Activated T-helper 17 cell treated with anti-CD3 and anti-CD28 coated beads, Interleukin-2, amount 50 U/mL, for 72 hours (primary cell): ENCODE measurements at regions not wholly inside any gene's neighbourhood (a gene's known extent, or its start where the extent isn't known, plus 50 kb on each side); places are given as distances from the start of the nearest gene placed in this dataset.

ENCODE experiments used
- ATAC-seq: fragments of 150-1000 bp; cut with Tn5 transposase; replicated peaks from 2 replicates; pipeline ENCODE4 v1.10.0; 2021; ENCODE audit warnings: mild to moderate bottlenecking, moderate library complexity
- H3K27ac Mint-ChIP-seq: one replicate; pipeline ENCODE4 v1.8.0; 2022; ENCODE audit warnings: mixed read lengths
- H3K27me3 Mint-ChIP-seq: one replicate; pipeline ENCODE4 v1.8.0; 2022; ENCODE audit warnings: mixed read lengths
- H3K36me3 Mint-ChIP-seq: one replicate; pipeline ENCODE4 v1.8.0; 2022; ENCODE audit warnings: low read depth, mild to moderate bottlenecking, mixed read lengths
- H3K4me1 Mint-ChIP-seq: one replicate; pipeline ENCODE4 v1.8.0; 2022; ENCODE audit warnings: mixed read lengths
- H3K4me3 Mint-ChIP-seq: one replicate; pipeline ENCODE4 v1.8.0; 2022; ENCODE audit warnings: mild to moderate bottlenecking, mixed read lengths
- H3K9me3 Mint-ChIP-seq: one replicate; pipeline ENCODE4 v1.8.0; 2022; ENCODE audit warnings: mixed read lengths

DNA sequence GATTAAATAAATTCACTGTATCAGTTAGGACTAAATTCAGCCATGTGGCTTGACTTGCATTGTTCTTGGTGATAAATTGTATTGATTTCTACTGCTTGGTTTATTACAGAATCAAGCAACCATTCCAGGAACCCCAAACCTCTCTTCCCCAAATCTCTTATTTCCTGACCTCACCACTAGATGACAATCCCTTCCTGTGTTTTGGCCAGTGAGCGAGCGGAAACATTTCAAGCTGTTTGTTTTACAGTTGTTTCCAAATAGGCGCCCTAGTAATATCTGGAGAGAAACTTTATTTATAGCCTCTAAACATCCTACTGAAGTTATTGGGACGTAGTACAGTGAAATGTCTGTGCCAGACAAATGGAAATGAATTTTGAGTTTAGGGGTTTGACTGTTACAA lies 161.1 kb downstream of the SNAPC1 start:
- Mint-ChIP-seq H3K27ac (no peak overlapping the region), H3K27me3 (peaks cover 31% of the 10 kb centered on the region), H3K4me1 (no peaks in the 10 kb centered on the region), H3K9me3 (no peaks in the 10 kb centered on the region), H3K36me3 (no peaks in the 10 kb centered on the region), H3K4me3 (no peak overlapping the region)
- no peak for ATAC-seq

DNA sequence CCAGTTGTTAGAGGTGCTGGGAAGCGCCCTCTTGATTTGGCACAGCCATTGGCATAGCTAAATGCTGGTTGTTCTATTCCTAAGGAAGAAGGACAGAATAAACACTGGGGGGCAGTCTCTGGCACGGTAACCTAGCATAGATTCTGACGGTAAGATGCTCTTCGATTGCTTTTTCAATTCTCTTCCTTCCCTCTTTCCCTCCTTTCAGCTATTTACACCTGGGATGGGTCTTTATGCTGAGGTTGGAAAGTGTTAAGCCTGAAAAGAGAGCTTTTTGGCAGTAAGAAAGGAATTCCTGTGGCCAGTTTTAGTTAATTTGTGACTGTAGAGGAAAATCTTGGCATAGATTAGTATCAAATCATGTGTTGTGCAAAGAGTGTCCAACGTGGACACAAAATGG lies 162.8 kb downstream of the SNAPC1 start:
- no peak for ATAC-seq
- H3K27me3 Mint-ChIP-seq = peaks cover 25% of the 10 kb centered on the region
- no peak overlapping the region for H3K4me3 Mint-ChIP-seq
- no peaks in the 10 kb centered on the region for H3K4me1 Mint-ChIP-seq
- no peaks in the 10 kb centered on the region for H3K9me3 Mint-ChIP-seq
- no peak overlapping the region for H3K27ac Mint-ChIP-seq
- no peaks in the 10 kb centered on the region for H3K36me3 Mint-ChIP-seq

DNA sequence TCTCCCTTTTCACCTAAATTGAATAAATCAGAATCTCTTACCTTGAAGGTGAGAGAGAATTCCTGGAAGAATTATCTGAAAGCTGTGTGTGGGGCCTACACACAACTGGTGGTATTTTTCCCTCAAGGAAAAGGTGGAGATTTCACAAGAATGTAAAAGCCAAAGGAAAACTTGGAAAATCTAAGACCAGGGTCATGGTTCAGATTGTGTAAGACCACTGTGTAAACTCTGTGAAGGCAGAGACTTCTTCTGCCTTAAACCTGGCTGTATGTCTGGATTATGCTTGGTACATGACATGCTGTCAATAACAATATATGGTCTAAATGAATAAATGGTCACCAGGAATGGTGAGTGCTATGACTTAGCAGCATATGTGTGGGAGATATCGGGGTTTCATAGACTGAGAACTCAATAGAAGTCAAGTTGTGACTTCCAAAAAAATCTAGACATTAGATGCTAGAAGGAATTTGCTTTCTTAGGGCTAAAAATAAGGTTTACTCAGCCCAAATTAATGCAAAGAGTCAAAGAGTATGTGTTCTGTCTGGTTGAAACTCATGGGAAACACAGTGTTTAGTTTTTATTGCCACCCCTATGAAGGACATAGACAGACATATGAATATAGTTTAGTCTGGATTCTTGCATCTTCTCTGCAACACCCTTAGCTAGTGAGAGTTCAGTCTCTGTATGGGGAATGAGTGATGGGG lies 163.7 kb downstream of the SNAPC1 start:
- Mint-ChIP-seq H3K4me3 (no peak overlapping the region), H3K27me3 (peaks cover 29% of the 10 kb centered on the region), H3K4me1 (no peaks in the 10 kb centered on the region), H3K27ac (no peak overlapping the region), H3K9me3 (no peaks in the 10 kb centered on the region), H3K36me3 (no peaks in the 10 kb centered on the region)
- no peak for ATAC-seq

DNA sequence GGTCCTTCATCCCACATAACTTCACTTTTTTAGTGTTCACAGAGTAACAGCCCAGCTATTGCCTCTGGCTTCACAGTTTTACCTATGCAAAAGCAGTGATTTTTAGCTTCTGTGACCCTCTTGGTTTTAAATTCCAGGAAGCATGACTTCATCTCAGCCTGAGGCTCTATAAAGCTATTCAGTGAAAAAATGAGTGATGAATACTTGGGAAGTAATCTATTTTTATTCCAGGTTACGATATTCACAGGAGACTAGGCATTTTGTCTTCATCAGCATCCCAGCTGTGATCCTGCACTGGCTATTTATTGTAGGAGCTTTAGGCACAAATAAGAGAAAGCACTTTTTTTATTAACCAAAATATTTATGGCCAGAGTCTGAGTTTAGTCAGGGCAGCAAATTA lies 164.8 kb downstream of the SNAPC1 start:
- peaks cover 29% of the 10 kb centered on the region for H3K27me3 Mint-ChIP-seq
- H3K9me3 Mint-ChIP-seq = no peaks in the 10 kb centered on the region
- no peak overlapping the region for H3K27ac Mint-ChIP-seq
- H3K4me1 Mint-ChIP-seq = no peaks in the 10 kb centered on the region
- no peak for ATAC-seq
- H3K36me3 Mint-ChIP-seq = no peaks in the 10 kb centered on the region
- no peak overlapping the region for H3K4me3 Mint-ChIP-seq

DNA sequence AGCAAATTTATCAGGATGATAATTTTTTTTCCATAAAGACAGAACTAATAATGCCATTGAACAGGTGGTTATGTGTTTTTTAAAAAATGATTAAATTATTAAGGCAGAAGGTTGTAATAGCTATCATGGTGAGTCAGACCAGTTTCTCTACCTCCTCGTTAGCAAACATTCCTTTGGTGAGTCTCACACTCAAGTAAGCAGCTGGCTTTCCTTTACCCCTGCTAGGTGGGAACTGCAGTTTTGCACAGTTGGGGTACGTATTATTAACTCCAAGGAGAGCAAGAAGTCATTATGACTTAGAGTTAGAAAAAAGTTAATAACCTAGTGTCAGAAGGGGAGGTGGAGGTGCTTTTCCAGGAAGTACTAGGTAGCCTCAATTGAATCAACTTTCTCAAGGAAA lies 165.3 kb downstream of the SNAPC1 start:
- no peak overlapping the region for H3K27ac Mint-ChIP-seq
- H3K36me3 Mint-ChIP-seq = no peaks in the 10 kb centered on the region
- H3K4me1 Mint-ChIP-seq = no peaks in the 10 kb centered on the region
- no peaks in the 10 kb centered on the region for H3K9me3 Mint-ChIP-seq
- ATAC-seq = no peak
- H3K27me3 Mint-ChIP-seq = peaks cover 30% of the 10 kb centered on the region
- no peak overlapping the region for H3K4me3 Mint-ChIP-seq

DNA sequence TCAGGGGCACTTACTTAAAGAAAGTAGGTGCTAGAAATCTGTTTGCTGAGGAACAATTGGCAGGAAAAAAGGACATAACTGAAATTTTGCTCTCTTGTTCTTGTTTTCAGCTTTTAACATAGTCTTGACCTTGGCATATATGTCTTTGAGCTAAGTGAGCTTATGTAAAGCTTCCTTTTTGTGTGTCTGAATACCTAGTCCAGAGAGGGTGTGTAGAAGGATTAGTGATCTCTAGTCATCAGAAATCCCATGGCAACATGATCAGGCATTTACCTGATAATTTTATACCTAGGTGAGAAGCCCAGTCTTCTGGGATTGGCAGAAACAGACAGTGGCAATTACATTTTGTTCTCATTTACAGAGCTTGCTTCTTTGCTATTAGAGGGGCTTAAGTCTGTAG lies 166.1 kb downstream of the SNAPC1 start:
- Mint-ChIP-seq H3K27me3 (peaks cover 31% of the 10 kb centered on the region), H3K4me3 (no peak overlapping the region), H3K4me1 (no peaks in the 10 kb centered on the region), H3K36me3 (no peaks in the 10 kb centered on the region), H3K9me3 (no peaks in the 10 kb centered on the region), H3K27ac (no peak overlapping the region)
- no peak for ATAC-seq

DNA sequence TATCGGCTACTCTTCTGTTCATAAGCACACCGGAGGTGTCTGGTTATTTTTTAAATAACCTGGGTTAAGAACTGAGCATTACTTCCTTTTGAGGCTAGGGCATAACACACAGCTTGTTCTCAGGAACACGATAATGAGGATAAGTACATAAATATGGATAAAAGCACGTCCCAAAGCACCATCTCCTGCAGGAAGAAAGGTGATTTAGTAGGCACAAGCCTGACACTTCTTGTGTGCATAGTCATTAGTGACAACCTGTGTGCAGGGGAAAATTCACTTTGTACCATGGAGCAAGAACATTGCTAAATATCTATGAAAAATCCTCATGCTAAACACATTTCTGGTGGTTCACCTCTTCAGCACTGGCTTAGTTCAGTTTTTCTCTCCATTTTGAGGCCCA lies 166.5 kb downstream of the SNAPC1 start:
- Mint-ChIP-seq H3K36me3 (no peaks in the 10 kb centered on the region), H3K9me3 (no peaks in the 10 kb centered on the region), H3K27ac (no peak overlapping the region), H3K4me3 (no peak overlapping the region), H3K4me1 (no peaks in the 10 kb centered on the region), H3K27me3 (peaks cover 31% of the 10 kb centered on the region)
- no peak for ATAC-seq

DNA sequence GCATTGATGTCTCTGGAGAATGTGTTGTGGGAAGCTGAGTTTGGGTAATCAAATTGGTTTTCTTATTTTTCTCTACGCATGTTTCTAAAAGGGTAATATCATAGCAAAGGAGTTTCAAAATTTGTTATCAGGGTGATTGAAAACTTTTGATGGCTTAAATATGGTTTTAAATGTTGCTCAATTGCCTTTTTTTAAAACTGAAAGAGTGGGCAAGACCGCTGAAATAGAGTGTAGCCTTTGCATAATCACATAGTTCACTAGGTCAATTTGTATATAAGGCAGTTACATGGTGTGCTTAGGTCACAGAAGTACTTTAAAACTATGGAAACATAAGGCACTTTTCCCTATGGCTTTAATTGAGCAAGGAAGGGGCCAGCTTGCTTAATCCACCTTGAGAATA lies 167.4 kb downstream of the SNAPC1 start:
- H3K4me3 Mint-ChIP-seq = no peak overlapping the region
- H3K4me1 Mint-ChIP-seq = no peaks in the 10 kb centered on the region
- no peak for ATAC-seq
- H3K27me3 Mint-ChIP-seq = peaks cover 31% of the 10 kb centered on the region
- no peaks in the 10 kb centered on the region for H3K36me3 Mint-ChIP-seq
- H3K9me3 Mint-ChIP-seq = no peaks in the 10 kb centered on the region
- no peak overlapping the region for H3K27ac Mint-ChIP-seq

DNA sequence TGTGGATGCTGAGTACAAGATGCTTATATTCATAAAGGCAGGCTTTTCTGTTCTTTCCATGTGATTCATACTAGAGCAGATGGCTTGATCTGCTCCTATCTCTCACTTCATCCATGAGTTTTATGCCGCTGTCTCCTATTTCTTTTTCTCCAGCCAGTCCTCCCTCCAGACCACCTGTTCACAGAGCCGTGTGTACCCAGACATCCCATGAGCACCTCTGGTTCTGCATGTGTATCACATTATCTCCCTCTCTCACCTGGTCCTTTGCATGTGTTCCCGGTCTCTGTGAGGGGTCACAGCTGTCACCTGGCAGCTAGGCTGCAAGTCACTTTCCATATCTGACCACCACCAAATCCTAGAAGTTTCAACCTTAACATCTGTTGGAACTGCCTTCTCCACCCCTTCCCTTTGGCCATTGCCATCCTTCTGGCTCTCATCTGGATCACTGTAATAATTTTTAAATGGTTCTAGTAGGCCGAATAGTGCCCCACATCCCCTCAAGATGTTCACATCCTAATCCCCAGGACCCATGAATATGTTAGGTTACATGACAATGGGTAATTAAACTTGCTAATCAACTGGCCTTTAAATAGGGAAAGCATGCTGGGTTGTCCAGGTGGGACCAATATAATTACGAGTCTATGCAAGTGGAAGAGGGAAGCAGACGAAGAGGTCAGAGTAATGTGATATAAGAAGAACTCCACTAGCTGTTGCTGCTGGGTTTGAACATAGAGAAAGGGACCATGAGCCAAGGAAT lies 168.1 kb downstream of the SNAPC1 start:
- ATAC-seq = no peak
- Mint-ChIP-seq H3K27ac (no peak overlapping the region), H3K36me3 (no peaks in the 10 kb centered on the region), H3K9me3 (no peaks in the 10 kb centered on the region), H3K4me3 (no peak overlapping the region), H3K27me3 (peaks cover 27% of the 10 kb centered on the region), H3K4me1 (no peaks in the 10 kb centered on the region)

DNA sequence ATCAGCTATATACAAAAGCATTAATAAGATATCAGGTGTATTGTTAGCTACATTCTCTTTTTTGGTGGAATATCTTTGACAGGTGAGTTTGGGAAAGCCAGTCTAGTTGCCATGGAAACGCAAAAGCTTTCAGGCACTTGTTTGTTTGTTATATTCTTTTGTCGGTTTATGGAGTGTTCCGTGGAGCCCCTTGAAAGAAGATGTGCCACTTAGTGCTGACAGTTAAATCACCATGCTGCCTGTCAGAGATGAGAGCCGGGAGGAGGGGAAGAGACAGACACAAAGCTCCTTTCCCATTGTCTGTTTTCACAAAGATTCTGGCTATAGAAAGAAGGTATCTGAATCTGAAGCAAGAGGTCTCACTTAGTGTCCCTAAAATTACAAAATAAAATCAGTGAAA lies 170.8 kb downstream of the SNAPC1 start:
- Mint-ChIP-seq H3K9me3 (no peaks in the 10 kb centered on the region), H3K4me1 (no peaks in the 10 kb centered on the region), H3K4me3 (no peak overlapping the region), H3K27ac (no peak overlapping the region), H3K36me3 (no peaks in the 10 kb centered on the region), H3K27me3 (peaks cover 42% of the 10 kb centered on the region)
- no peak for ATAC-seq

DNA sequence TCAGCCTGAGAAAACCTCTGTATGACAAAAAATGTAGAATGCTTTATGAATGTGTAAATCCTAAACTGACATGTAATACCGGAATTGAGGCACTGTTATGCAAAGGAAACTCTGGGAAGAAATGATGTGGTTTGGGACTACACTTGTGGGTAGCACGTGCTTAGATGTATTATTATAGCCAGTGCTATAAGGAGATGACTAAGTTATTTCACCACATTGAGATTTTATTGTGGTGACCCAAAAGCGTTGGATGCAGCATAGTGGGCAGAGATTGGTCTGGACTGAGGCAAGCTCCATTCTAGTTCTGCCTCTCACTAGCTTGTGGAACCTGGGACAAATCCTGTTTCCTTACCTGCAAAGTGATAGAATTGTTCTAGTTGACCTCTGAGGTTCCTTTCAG lies 172.2 kb downstream of the SNAPC1 start:
- Mint-ChIP-seq H3K9me3 (no peaks in the 10 kb centered on the region), H3K4me1 (no peaks in the 10 kb centered on the region), H3K4me3 (no peak overlapping the region), H3K27me3 (peaks cover 44% of the 10 kb centered on the region), H3K36me3 (no peaks in the 10 kb centered on the region), H3K27ac (no peak overlapping the region)
- ATAC-seq = peak; percentile 90

DNA sequence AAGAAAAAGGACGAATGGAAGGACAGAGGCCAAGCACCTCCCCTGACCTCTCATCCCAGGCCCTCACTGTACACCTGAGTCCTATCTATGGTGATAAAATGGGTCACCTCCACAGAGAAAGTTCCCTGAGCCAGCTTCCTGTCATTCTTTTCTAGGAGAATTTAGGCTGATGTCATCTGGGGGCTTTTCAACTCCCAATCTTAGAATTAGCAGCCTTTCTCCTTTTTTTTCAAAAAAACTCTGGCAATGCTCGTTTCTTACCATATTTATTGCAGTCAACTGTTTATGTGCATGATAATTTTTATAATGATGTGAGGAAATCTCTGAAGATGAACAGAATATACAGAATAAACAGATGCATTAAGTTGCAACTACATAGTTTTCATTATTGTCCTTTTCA lies 177.6 kb downstream of the SNAPC1 start:
- Mint-ChIP-seq H3K9me3 (no peaks in the 10 kb centered on the region), H3K36me3 (no peaks in the 10 kb centered on the region), H3K4me3 (no peak overlapping the region), H3K27me3 (peaks cover 52% of the 10 kb centered on the region), H3K27ac (no peak overlapping the region), H3K4me1 (no peaks in the 10 kb centered on the region)
- ATAC-seq = no peak

DNA sequence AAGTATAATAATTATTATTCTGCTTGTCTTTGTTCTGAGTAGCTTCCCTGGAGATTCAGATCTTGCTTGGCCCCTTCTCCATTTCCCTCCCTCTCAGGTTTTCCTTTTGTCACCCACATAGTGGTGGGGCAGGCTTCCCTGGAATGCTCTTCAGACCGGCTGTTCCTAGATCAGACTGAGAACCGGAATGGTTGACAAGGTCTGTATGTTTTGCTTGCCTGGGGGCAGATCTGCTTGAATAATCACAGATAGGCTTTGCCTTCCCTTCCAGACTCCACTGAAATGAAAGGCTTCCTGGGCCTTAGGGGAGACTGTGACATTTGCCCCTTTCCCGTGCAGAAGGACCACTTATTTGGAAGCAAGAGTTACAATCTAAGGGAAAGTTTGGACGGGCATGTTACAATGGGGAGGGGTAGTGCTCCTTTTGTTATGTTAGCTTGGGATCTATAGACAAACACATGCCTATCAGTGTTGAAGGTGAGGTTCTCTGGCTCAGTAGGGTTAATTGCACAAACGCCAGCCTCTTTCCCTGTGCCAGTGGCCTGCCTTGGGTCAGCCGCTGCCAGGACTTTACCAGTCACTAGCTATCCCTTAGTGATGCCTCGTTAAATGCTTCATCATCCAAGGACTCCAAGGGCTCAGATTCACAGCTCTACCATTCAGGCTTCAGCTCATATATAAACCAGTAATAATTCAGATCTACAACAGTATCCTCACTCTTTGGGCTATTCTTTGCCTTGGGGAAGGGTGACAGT lies 178.6 kb downstream of the SNAPC1 start:
- no peak for ATAC-seq
- H3K27me3 Mint-ChIP-seq = peaks cover 47% of the 10 kb centered on the region
- H3K36me3 Mint-ChIP-seq = no peaks in the 10 kb centered on the region
- H3K4me1 Mint-ChIP-seq = no peaks in the 10 kb centered on the region
- H3K9me3 Mint-ChIP-seq = no peaks in the 10 kb centered on the region
- no peak overlapping the region for H3K4me3 Mint-ChIP-seq
- H3K27ac Mint-ChIP-seq = no peak overlapping the region

DNA sequence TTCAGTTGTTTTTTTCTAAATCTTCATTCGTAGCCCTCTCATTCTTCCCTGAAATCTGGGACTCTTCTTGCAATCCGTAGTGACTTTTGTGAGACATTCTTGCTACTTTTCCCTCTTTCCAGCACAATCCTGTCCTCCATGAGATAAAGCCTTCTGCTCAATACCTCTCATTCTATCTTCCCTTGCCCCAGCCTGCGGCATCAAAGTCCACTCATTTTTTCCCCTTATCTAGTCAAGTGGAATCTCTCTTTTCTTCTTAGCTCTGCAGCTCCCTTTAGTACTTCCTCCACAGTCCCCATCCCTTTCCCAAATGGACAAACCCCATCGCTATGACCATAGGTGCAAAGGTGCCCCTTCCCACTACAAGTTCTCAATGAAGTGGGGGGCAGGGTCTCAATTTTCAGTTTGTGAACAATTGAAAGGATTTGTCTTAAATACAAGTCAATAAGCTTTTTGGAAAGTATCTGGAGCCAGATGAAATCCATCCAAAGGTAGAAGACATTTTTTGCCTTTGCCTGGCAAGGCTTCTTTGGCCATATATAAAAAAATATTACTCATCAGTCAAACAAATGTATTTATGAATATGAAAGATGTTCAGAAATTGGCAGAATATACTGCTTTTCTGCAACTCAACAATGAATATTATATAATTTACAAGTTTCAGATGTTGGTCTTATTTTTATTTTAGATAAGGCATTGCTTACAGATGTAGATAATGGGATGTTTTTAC lies 179.4 kb downstream of the SNAPC1 start:
- no peak overlapping the region for H3K27ac Mint-ChIP-seq
- H3K36me3 Mint-ChIP-seq = no peaks in the 10 kb centered on the region
- peaks cover 43% of the 10 kb centered on the region for H3K27me3 Mint-ChIP-seq
- no peak overlapping the region for H3K4me3 Mint-ChIP-seq
- no peaks in the 10 kb centered on the region for H3K4me1 Mint-ChIP-seq
- no peak for ATAC-seq
- no peaks in the 10 kb centered on the region for H3K9me3 Mint-ChIP-seq
